GM21367 (cell line): ENCODE measurements at regions not wholly inside any gene's neighbourhood (a gene's known extent, or its start where the extent isn't known, plus 50 kb on each side); places are given as distances from the start of the nearest gene placed in this dataset.

ENCODE experiments used
- ATAC-seq: cut with Tn5 transposase; IDR thresholded peaks from one replicate; pipeline ENCODE4 v1.9.1; 2021; ENCODE audit not compliant: unreplicated experiment

DNA sequence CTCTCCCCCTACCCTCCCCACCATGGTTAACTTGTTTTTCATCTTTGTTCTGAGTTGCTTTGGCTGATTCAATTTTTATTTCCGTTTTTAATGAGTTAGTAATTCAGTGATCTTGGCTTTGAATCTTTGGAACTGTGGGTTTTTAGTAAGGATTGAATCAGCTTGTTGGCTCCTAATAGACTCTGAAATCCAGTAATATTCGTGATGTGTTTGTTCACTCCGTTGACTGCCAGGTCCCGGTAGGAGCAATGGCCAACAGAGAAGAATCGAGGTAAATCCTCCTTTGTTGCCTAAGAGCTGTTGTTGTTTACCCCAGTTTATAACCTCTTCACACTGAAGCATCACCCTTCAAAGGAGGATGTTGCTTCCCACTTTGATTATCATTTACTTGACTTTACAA is 92.7 kb downstream of the PCSK1 start:
- ATAC-seq = no peak

DNA sequence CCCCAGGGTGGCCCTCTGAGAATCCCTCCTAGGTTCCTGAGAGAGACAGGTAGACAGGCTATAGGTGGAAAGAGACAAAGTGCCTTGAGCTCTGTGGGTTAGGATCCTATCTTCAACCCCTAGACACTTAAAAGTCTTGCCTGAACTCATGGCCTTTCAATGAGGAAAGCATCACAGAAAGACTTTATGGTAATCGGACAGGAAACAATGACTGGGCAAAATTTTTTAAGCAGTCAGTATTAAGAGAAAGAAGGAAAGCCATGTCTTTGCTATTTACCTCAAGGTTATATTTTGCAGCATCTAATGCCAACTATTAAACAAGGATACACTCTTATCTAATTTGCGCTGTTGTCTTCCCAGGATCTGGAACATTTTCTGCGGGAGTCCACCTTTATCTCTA is 93.2 kb downstream of the PCSK1 start:
- ATAC-seq = no peak

DNA sequence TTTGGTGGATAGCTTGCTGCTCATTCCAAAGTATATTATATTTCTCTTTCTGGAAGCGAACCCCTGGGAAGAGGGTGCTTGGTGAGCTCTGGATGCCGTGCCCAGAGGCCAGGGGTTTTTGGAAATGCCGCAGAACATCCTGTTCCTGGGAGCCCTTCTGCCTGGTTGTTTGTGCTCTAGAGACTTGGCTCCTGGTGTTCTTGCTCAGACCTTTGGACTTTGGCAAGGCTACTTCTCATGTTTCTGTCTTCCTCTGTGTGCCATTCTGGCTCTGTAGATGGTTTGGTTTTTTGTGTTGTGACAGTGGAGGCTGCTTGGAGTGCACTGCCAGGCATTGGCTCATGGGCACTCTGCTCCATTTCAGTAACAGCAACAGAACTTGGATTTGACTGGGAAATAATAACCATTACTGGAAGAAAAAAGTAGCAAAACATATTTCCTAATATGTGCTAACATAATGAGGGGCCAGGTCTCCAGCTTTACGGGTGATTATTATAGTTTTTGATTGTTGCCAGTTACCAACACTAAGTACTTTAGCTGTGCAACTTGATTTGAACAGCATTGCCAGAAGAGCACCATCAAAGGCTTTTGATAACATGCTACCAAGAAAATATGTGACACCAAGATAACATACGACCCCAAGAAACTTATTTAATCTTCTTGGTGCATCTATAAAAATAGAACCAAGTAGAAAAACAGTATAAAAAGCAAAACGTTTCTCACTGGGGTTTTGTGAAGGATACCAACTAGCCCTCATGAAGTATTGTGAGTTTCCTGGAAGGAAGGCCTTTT is 94.2 kb downstream of the PCSK1 start:
- ATAC-seq = no peak

DNA sequence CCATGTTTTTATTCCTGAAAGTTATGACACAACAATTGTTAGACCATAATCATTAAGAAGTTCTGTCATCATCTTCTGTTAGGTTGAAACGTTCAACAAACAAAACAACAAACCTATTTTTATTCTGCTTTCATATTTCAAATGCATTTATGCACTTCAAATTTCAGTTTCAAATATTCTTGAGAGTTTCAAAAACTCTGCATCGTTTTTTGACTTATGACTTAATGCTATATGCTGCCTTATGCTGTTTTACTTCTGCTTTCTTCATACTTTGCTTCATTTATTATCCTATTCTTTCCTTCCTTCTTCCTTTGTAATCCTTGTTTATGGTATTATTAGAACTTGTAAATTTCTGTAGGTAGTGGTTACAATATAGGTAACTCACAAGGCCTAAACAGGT is 95.0 kb downstream of the PCSK1 start:
- peak; percentile 50 for ATAC-seq

DNA sequence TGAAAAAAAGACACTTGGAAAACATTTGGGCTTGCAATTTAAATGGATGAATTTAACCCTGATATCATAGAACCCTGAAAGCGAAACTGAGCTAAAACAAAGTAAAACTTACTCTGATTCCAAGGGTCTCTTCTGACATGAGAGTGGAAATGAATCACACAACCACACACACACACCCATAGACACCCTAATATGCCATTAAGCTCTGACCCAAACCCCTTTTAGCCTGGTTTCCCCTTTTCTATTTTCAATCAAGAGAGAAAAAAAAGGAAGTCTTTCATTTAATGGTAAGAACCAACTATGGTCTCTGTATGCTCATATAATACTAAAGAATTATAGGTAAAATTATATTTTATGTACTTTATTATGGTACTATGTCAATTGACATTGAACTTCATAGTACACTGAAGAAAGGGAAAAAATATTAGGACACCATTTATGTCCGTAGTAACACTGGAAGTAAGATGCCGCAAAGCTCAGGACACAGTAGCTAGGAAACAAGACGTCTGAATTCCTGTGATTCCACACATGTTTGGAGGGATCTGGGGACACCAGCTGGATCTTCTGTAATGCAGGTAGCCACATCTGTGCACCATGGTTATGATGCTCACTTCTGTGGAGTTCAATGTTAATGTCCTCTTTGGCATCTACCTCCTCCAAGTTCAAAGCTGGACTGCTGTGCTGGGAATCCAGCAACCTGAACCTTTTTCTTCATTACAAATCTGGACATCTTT is 95.8 kb downstream of the PCSK1 start:
- ATAC-seq = no peak

DNA sequence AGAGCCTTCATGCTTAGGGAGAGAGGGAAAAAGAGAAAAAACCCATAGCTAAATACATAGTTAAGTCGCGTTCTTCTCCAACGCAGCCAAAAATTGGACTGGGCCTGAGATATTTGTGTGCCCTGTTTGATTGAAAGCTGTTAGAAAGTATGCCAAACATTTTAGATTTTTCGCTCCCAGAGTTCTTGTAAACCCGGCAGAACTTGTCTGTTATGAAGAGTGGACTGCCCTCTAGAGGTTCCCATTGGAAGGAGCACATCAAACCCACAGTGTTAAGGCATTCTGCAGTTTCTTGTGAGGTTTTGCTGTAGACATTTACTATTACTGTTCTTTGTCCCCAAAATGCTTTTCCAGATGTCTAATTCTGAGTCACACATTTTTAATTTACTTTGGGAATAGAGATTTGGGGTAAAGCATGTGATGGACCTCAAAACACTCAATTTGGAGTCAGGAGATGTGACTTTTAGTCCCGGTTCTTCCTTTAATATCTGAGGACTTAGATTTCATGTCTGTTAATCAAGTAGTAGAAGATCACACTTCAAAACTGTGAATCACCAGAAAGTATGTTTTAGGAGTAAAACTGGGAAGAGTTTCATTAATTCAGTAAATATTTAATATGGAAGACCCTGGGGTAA is 96.6 kb downstream of the PCSK1 start:
- peak; percentile 61 for ATAC-seq

DNA sequence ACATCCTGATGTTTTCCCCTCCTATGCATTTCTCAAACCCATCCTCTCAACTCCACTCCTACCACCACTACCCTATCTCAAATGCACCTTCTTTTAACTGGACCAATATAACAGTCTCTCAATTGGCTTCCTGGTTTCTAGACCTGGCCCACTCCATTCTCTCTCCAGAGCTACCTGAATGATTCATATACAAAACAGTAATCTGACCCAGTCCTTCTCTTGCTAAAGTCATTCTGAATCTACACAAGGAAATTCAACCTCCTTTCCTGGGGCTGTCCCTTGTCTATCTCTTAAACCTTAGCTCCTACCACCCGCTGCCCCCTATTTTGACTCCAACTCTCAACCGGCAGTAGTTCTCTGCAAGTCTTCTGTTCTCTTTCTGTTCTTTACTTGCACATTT is 97.2 kb downstream of the PCSK1 start:
- ATAC-seq = no peak

DNA sequence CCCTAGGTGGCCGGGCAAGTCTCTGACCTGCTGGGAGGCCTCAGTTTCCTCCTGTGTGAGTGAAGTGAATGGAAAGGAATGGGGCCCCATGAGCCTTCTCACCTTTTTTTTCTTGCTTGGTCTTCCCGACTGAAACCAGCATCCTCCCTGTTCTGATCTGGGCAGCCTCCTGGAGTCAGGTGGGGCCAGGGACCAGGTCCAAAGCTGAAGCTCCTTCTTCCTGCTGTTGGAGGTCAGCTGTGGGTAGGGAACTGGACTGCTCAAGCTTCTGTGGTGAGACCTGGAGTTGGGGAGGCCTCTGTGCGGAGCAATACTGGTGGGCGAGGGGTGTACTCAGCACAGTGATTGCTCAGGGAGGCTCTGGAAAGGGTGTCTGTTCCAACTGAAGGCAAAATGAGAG is 99.7 kb downstream of the PCSK1 start:
- ATAC-seq = no peak

DNA sequence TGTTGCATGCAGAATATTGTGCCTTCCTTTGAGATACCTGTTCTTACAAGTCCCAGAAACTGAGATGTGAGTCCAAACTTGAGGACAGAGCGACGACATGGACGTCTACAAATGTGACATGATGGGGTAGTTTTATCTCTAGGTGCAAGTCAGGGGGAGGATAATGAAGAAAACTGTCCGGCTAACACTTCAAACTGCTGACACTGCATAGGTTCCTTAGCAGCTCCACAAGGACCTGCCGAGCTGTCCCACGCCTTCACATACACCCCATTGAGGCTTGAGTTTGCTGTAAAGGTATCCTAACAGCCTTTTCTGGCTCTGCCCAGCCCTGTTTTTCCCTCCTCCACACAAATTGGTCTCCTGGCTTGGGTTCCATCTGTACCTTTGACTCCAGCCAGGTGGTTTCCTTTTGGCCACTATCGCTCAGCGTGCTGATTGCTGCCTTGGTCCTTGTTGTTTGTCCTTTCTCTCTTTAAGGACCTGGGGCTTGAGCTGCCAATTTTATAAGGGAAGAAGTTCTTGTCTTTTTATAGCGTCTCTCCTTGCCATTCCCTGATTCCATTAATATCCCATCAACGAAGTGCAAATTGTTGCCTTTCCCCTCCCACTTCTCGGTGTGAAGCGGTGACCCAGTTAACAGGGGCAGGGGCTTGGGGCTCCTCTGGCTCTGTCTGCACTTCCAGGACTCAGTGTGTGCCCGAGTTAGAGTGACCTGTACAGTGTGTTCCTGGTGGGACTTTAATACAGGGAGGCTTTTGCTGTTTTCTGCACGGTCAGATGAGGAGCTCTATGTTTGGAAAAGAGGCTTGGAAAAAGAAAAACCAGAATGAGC is 100.3 kb downstream of the PCSK1 start:
- ATAC-seq = no peak

DNA sequence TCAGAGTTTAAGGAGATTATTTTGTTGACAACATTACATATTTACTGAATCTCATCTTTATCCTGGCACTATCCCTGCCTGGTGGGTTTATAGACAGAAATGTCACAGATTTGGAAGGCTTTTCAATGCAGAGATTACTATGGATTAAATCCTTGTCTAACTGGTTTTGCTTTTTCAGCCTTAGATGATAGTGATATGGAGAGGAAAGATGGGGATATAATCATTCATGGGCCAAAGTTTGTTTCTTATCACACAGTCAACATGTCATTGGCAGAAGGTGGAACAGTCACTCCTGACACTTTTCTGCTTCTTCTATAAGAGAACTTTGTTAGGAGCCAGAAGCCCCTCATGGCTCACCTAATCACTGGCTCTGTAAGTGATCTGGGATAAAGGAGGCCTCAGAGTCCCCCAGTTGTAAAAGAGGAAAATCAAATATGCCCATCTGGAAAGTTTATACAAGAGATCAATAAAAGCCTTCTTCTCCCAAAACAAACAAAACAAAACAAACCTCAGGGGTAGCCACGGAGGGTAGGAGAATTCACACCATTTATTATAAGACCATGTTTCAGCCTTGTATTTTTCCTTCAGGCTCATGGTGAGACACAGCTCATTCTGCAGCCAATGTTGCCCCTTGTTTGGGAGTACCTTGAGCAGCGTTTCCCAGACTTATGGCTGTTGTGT is 101.2 kb downstream of the PCSK1 start:
- no peak for ATAC-seq

DNA sequence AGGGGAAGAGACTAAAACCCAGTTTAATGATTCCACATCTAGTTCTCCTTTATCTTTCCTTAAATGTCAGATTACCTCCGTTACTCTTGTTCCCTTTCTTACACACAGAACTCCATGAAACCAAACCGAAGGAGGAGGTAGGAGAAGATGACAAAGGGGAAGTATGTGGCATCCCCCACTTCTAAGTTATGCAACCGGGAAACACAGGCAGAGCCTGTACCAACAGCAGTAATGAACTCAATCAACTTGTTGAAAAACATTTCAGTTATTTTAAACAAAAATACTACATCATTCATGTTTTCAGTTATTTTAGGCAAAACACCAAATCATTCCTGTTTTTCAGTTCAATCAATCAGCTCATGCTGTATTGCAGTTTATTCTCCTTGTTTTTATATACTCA is 101.8 kb downstream of the PCSK1 start:
- ATAC-seq = no peak

DNA sequence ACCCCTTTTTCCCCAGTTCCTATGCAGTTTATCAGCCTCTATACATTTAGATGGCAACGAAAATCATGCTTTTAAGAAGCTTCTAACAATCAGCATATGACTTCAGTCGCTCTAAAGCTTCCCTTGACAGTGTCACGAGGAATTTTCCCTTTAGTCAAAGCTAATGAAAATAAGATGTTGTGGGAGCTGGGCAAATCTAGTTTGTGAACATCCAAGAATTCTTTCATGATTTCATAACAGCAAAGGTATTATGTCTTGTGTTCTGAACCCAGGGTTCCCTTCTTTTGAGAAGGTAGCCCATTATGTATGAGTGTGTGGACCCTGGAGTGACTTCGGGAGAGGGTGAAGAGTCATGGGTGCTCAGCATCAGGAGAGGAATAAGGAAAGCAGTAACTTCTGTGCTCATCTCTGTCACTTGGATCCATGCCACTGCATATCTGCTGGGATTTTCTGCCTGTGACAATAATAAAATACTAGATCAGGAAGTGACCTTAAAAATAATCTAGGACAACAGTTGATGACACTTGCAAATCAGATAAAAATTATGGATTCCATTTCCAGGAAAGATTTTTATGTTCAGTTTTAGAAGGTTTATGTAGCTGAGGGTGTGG is 102.4 kb downstream of the PCSK1 start:
- no peak for ATAC-seq

DNA sequence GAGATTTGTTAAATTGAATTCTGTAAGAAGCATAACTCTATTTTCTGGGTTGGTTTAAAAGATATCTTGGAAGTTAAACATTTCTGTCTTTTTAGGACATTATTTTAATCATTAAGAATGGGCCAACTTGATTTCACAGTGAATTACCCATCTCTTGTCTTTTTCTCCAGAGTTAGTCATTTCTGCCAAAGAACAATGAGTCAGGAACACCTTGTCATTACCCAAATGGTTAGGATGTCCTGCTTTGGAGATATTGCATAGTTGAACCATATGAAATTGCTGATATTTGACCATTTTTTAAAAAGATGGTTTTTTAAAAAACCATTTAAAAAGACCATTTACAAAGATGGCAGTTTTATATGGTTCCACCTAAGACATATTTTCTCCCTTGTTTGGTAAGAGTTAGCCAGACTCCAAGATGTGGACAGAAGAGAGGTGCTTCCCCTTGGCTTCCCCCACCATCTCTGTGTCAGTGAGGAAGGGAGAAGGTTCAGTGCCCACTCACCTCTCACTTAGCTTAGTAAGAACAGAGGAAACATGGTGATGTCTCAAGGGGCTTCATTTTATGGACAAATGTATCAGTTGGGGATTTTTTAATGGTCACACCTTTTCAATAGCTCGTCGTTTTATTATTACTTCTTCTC is 103.0 kb downstream of the PCSK1 start:
- ATAC-seq = no peak

DNA sequence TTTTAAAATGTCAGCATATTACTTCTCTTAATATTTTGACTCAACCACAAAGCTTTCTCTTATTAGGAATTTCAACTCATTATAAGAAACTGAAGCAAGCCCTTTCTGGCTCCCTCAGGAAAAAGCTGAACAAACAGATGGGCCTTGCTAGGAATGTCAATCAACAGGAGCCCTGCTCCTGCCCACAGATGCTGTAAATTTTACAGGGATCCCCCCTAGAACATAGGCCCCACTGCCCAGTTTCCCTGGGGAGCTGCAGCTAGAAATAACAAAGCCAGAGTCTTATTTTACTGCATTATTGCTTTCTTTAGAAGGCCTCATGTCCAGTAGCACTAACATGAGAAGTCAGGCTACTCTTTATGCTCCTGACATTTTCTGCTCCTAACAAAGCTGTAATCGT is 103.8 kb downstream of the PCSK1 start:
- ATAC-seq = no peak

DNA sequence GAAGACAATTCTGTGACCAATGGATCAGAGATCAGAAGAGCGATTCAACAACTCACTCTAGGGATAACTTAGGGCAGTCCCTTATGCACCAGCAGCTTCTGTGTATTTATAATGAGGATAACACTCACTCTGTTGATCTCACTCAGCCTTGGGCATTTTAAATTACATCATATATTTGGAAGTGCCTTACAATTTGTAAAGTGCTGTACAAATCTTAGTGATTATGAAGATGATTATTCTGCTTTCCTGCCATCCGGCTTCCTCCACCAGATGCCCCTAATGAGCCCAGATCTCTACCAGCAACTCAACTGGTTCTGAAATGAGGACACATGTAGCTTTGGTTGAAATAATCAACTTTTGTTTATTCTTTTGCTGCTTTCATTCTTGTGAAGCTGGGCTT is 105.3 kb downstream of the PCSK1 start:
- ATAC-seq = no peak

DNA sequence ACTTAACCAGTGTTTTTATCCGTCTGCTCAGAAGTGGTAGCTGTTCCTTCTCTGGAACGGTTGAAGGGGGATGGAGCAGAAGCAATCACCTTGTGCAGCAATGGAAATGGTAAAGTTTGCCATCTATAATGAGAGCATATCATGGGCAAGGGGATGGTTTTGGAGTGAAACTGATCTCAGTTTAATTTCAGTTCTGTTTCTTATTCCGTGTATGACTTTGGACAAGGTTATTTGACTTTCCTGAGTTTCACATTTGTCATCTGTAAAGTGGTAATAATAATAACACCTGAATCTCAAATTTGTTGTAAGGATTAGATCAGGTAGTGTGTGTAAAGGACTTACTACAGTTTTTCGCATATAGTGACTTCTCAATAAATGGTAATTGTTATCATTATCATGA is 106.1 kb downstream of the PCSK1 start:
- ATAC-seq = peak; percentile 90

DNA sequence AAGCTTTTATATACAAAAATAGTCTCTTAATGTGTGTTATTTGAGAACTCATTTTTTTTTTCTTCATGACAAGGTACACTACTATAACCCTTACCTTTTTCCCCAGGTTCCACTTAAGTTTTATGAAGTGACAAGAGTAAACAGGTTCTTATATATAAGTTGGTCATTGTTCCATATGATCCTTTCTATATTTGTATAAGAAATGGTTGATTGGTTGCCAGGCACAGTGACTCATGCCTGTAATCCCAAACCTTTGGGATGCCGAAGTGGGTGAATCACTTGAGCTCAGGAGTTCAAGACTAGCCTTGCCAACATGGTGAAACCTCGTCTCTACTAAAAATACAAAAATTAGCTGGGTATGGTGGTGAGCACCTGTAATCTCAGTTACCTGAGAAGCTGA is 108.3 kb downstream of the PCSK1 start:
- ATAC-seq = no peak

DNA sequence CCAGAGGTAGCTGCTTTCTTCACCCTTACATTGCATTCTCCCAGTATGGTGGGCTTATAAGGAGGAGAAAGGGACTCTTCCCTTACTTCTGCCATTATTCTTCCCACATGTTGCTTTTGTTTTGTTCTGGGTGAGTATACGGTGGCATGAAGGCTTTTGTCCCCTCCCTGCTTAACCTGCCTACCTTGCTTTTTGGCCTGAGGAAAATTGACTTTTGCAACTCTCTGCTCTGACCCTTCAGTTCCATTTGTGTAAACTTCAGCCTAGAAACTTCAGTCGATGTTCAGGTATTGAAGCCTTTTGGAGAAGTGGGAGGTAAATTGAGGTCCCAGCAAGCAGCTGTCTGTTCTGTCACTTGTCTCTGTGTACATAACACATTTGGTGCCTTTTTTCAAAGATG is 110.2 kb downstream of the PCSK1 start:
- ATAC-seq = no peak

DNA sequence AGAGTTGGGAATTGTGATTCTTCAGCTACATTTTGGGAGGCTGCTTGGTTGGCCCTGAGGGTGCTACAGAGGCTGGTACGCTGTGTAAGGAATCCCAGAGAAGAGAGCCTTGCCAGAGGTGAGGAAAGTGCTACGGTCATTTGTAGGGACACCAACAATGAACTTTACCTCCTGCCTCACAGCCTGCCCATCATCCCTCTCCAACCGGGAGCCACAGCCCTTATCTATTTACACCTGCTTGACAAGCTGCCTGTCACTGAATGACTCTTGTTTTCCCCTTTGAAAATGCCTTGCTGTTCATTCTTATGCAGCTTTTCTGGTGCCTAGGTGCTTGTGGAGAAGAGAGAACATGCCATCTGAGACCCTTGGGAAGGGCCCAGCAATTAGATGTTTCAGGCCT is 110.8 kb downstream of the PCSK1 start:
- ATAC-seq = no peak

DNA sequence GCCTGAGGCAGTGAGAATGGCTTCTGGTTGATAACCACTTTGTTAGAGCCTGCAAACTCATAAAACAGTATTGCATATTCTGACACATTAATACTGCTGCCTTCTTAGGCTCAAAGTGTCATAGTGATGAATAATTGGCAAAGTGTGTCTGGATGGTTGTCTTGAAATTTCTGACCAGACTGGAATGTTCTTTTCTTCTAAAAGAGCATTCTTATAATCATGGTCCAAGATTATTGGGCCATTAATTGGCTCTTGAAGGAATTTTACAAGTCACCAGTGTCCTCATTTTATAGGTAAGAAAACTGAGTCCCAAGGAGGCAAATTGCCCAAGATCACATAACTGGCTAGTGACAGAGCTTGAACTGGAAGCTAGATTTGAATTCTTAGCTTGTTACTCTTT is 111.7 kb downstream of the PCSK1 start:
- no peak for ATAC-seq
